Endothelial cell of umbilical vein (primary cell): ENCODE measurements at regions not wholly inside any gene's neighbourhood (a gene's known extent, or its start where the extent isn't known, plus 50 kb on each side); places are given as distances from the start of the nearest gene placed in this dataset.

Experiments
- BruUV-seq: library from RNA; stranded (reverse); fragments of 400-500 nt; replicated peaks from 2 replicates; lab custom pipeline; 2021; lab: Mats Ljungman, UMichigan
- CTCF ChIA-PET: fragments of 300-600, 350-600 bp; sonication (Branson Sonifier 250); formaldehyde crosslinking; loops from one replicate; lab custom pipeline; 2021; ENCODE audit warnings: antibody characterized with exemption, inconsistent platforms; lab: Charles Lee
- POLR2A ChIA-PET: fragments of 300-600, 350-600 bp; sonication (Branson Sonifier 250); formaldehyde crosslinking; loops from one replicate; lab custom pipeline; 2021; ENCODE audit warnings: antibody characterized with exemption, inconsistent platforms; lab: Charles Lee
- DNase-seq: peaks from one replicate; pipeline ENCODE4 v3.0.0-alpha.2; 2011; ENCODE audit warnings: low read depth, low spot score
- FAIRE-seq: peaks from 2 replicates; lab custom pipeline; 2011; peaks lifted over from hg19 to GRCh38; lab: Jason Lieb, UNC
- H2AFZ ChIP-seq: 2 replicates; pipeline ENCODE4 v1.6.0; 2012; ENCODE audit warnings: low read depth, low read length, control low read depth, inconsistent platforms
- H3K27ac ChIP-seq: 2 replicates; pipeline ENCODE4 v1.5.1; 2011; ENCODE audit warnings: low read depth, mild to moderate bottlenecking, control low read depth, low read length, moderate library complexity; ENCODE audit not compliant: insufficient read depth
- H3K27me3 ChIP-seq, 2 experiments: 2 replicates each; pipeline versions ENCODE4 v1.6.0 to v1.6.1; 2011; ENCODE audit warnings: low read length in 2 of 2, mixed read lengths in 1 of 2; ENCODE audit not compliant: control insufficient read depth in 2 of 2, insufficient read depth in 2 of 2
- H3K36me3 ChIP-seq, 2 experiments: 2 replicates in 1 of 2; 3 replicates in 1 of 2; pipeline ENCODE4 v1.5.1; 2011; ENCODE audit warnings: low read length in 2 of 2, mild to moderate bottlenecking in 1 of 2, moderate library complexity in 1 of 2; ENCODE audit not compliant: control insufficient read depth in 2 of 2, insufficient read depth in 2 of 2; ENCODE audit errors: extremely low read depth in 1 of 2
- H3K4me1 ChIP-seq: 3 replicates; pipeline ENCODE4 v1.5.1; 2011; ENCODE audit warnings: mild to moderate bottlenecking, low read length; ENCODE audit not compliant: control insufficient read depth, insufficient read depth; ENCODE audit errors: extremely low read depth
- H3K4me2 ChIP-seq: 2 replicates; pipeline ENCODE4 v1.6.1; 2011; ENCODE audit warnings: low read length, control low read depth, mixed read lengths; ENCODE audit not compliant: insufficient read depth
- H3K4me3 ChIP-seq, 3 experiments: fragments of 200-600 bp in 1 of 3; sonication (generic), shearing (Covaris generic) in 1 of 3; replicated peaks in 1 of 3; 2 replicates each; pipeline ENCODE4 v1.5.1; 2011 to 2016; ENCODE audit warnings: control low read depth in 3 of 3, low read length in 3 of 3, mild to moderate bottlenecking in 2 of 3, inconsistent platforms in 1 of 3, low read depth in 1 of 3, moderate library complexity in 1 of 3; ENCODE audit not compliant: insufficient read depth in 1 of 3
- H3K79me2 ChIP-seq: 2 replicates; pipeline ENCODE4 v1.6.0; 2012; ENCODE audit warnings: low read length, inconsistent platforms; ENCODE audit not compliant: control insufficient read depth, insufficient read depth
- H3K9ac ChIP-seq: replicated peaks from 2 replicates; pipeline ENCODE3; 2011; ENCODE audit warnings: low read length, control low read depth; ENCODE audit not compliant: insufficient read depth; ENCODE audit errors: extremely low read depth
- H3K9me1 ChIP-seq: replicated peaks from 3 replicates; pipeline ENCODE4 v1.6.0; 2011; ENCODE audit warnings: mild to moderate bottlenecking, low read length; ENCODE audit not compliant: control insufficient read depth, insufficient read depth; ENCODE audit errors: extremely low read depth
- H3K9me3 ChIP-seq: replicated peaks from 2 replicates; pipeline ENCODE4 v1.5.1; 2012; ENCODE audit warnings: low read length, inconsistent platforms; ENCODE audit not compliant: control insufficient read depth, insufficient read depth
- H4K20me1 ChIP-seq: replicated peaks from 2 replicates; pipeline ENCODE3; 2011; ENCODE audit warnings: mild to moderate bottlenecking, low read length; ENCODE audit not compliant: control insufficient read depth, insufficient read depth; ENCODE audit errors: extremely low read depth
- EZH2 ChIP-seq: IDR thresholded peaks from 2 replicates; pipeline ENCODE4 v1.6.1; 2012; ENCODE audit warnings: borderline replicate concordance, low read depth, mild to moderate bottlenecking, moderate library complexity, low read length, inconsistent platforms; ENCODE audit not compliant: severe bottlenecking
- FOS ChIP-seq: IDR thresholded peaks from 2 replicates; pipeline ENCODE4 v1.6.1; 2011; ENCODE audit warnings: mild to moderate bottlenecking, low read length, moderate library complexity, borderline replicate concordance; ENCODE audit not compliant: insufficient read depth
- GATA2 ChIP-seq: IDR thresholded peaks from 2 replicates; pipeline ENCODE4 v1.7.0; 2011; ENCODE audit warnings: low read depth, mild to moderate bottlenecking, moderate library complexity, mixed read lengths, low read length; ENCODE audit not compliant: insufficient read length, insufficient read depth
- JUN ChIP-seq: IDR thresholded peaks from 2 replicates; pipeline ENCODE4 v1.6.1; 2011; ENCODE audit warnings: borderline replicate concordance, low read depth; ENCODE audit not compliant: insufficient read length, insufficient read depth
- MYC ChIP-seq: IDR thresholded peaks from one replicate; pipeline ENCODE4 v1.6.1; 2011; ENCODE audit warnings: mild to moderate bottlenecking, low read depth, low read length
- POLR2A ChIP-seq: IDR thresholded peaks from 2 replicates; pipeline ENCODE4 v1.6.1; 2012; ENCODE audit warnings: low read depth, mild to moderate bottlenecking, control low read depth, low read length
- POLR2AphosphoS5 ChIP-seq: IDR thresholded peaks from 2 replicates; pipeline ENCODE4 v1.6.1; 2012; ENCODE audit warnings: low read depth, mild to moderate bottlenecking, control low read depth, low read length, moderate library complexity; ENCODE audit not compliant: insufficient read depth
- dilution Hi-C: fragments of 300-500 bp; cut with MboI; formaldehyde crosslinking; loops from one replicate; pipeline ENCODE4 v1.15.0; 2019; ENCODE audit warnings: low sequenced_read_pairs; ENCODE audit not compliant: extremely low pct_ligation_motif_present
- intact Hi-C: fragments of 100-400 bp; cut with micrococcal nuclease; formaldehyde crosslinking; loops from one replicate; pipeline ENCODE4 v1.10.0; 2022
- TF ChIP-seq, protein P1 (sequence below): IDR thresholded peaks from 2 replicates; pipeline ENCODE4 v1.6.1; 2011; ENCODE audit not compliant: insufficient read depth, insufficient read length
- TF ChIP-seq, protein P2 (sequence below), 2 donors: IDR thresholded peaks; 1 replicate in 1 of 2; 2 replicates in 1 of 2; pipeline ENCODE4 v1.5.1; 2011; ENCODE audit warnings: low read length in 2 of 2, mild to moderate bottlenecking in 2 of 2, moderate library complexity in 2 of 2, control low read depth in 1 of 2, inconsistent platforms in 1 of 2, low read depth in 1 of 2; ENCODE audit not compliant: insufficient read depth in 1 of 2; ENCODE audit errors: extremely low read depth in 1 of 2

DNA sequence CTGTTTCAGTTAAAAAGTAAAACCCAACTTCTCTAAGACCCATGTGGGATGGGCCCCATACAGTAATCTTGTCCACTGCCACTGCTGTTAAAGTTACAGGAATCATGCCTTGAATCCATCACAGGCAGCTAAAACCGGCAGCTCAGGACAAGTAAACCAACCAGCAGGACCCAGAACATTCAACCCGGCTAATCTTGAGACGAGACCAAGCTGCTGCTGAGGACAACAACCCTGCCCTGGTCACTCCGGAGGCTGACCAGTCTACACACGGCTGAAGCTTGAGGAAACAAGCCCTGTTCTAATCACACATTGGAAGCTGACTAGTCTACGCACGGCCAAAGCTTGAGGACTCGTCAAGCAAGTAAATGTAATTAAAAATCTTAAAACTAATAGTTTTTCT lies 105.2 kb upstream of the ZNF492 start:
- Histone ChIP-seq H3K36me3 (no peaks in the 10 kb centered on the region), H3K9me3 (peaks cover 2% of the 10 kb centered on the region), H3K4me1 (no peaks in the 10 kb centered on the region), H4K20me1 (no peaks in the 10 kb centered on the region), H2AFZ (no peak overlapping the region), H3K27me3 (no peaks in the 10 kb centered on the region), H3K9ac (no peak overlapping the region), H3K4me2 (no peak overlapping the region), H3K9me1 (no peaks in the 10 kb centered on the region), H3K4me3 (no peak overlapping the region), H3K27ac (no peak overlapping the region), H3K79me2 (no peaks in the 10 kb centered on the region)
- TF ChIP-seq JUN, result no peak
- no peak for TF ChIP-seq GATA2
- TF ChIP-seq, protein P1, sequence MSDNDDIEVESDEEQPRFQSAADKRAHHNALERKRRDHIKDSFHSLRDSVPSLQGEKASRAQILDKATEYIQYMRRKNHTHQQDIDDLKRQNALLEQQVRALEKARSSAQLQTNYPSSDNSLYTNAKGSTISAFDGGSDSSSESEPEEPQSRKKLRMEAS, result no peak
- TF ChIP-seq FOS, result no peak
- no peak for TF ChIP-seq POLR2A
- TF ChIP-seq, protein P2, sequence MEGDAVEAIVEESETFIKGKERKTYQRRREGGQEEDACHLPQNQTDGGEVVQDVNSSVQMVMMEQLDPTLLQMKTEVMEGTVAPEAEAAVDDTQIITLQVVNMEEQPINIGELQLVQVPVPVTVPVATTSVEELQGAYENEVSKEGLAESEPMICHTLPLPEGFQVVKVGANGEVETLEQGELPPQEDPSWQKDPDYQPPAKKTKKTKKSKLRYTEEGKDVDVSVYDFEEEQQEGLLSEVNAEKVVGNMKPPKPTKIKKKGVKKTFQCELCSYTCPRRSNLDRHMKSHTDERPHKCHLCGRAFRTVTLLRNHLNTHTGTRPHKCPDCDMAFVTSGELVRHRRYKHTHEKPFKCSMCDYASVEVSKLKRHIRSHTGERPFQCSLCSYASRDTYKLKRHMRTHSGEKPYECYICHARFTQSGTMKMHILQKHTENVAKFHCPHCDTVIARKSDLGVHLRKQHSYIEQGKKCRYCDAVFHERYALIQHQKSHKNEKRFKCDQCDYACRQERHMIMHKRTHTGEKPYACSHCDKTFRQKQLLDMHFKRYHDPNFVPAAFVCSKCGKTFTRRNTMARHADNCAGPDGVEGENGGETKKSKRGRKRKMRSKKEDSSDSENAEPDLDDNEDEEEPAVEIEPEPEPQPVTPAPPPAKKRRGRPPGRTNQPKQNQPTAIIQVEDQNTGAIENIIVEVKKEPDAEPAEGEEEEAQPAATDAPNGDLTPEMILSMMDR (IDR thresholded peaks at IDR 0.05; ENCODE audit: extremely low read depth in 1 of 2, insufficient read depth in 1 of 2, low read depth in 1 of 2, low read length in 2 of 2), result no peak
- TF ChIP-seq EZH2, result no peak
- no peak for TF ChIP-seq MYC
- TF ChIP-seq POLR2AphosphoS5, result no peak
- DNase-seq (no peak), FAIRE-seq (no peak)
- CTCF ChIA-PET, result no interaction called here
- BruUV-seq, result no TSS peak
- intact Hi-C loops, result no loop called here
- dilution Hi-C loops, result no loop called here
- POLR2A ChIA-PET, result no interaction called here
